HG03571 (cell line): ENCODE measurements at regions not wholly inside any gene's neighbourhood (a gene's known extent, or its start where the extent isn't known, plus 50 kb on each side); places are given as distances from the start of the nearest gene placed in this dataset.

ENCODE experiments used
- ATAC-seq: cut with Tn5 transposase; IDR thresholded peaks from one replicate; pipeline ENCODE4 v1.9.1; 2021; ENCODE audit not compliant: unreplicated experiment

GRCh38 chrX:39749135-39749534 lies 348.6 kb downstream of the BCOR start:
- no peak for ATAC-seq

GRCh38 chrX:39749728-39750127 lies 348.0 kb downstream of the BCOR start:
- no peak for ATAC-seq

GRCh38 chrX:39750256-39750790 lies 347.4 kb downstream of the BCOR start:
- no peak for ATAC-seq

- ATAC-seq: no peak
Observed at GRCh38 chrX:39750848-39751247, 346.9 kb downstream of the BCOR start.

- ATAC-seq: no peak
Observed at GRCh38 chrX:39752815-39753214, 344.9 kb downstream of the BCOR start.

GRCh38 chrX:39753293-39753996 lies 344.3 kb downstream of the BCOR start:
- ATAC-seq: no peak

GRCh38 chrX:39755143-39756032 lies 342.4 kb downstream of the BCOR start:
- no peak for ATAC-seq

GRCh38 chrX:39756086-39756883 lies 341.5 kb downstream of the BCOR start:
- no peak for ATAC-seq

GRCh38 chrX:39757971-39758370 lies 339.8 kb downstream of the BCOR start:
- ATAC-seq: no peak

- ATAC-seq: no peak
Observed at GRCh38 chrX:39758791-39759525, 338.8 kb downstream of the BCOR start.

- no peak for ATAC-seq
Observed at GRCh38 chrX:39759526-39760224, 338.1 kb downstream of the BCOR start.

- no peak for ATAC-seq
Observed at GRCh38 chrX:39760930-39761329, 336.8 kb downstream of the BCOR start.

GRCh38 chrX:39762266-39762841 lies 335.4 kb downstream of the BCOR start:
- ATAC-seq: no peak

GRCh38 chrX:39764441-39764914 lies 333.3 kb downstream of the BCOR start:
- ATAC-seq: no peak

GRCh38 chrX:39765327-39765726 lies 332.4 kb downstream of the BCOR start:
- no peak for ATAC-seq

- no peak for ATAC-seq
Observed at GRCh38 chrX:39766085-39766726, 331.6 kb downstream of the BCOR start.

GRCh38 chrX:39766855-39767254 lies 330.9 kb downstream of the BCOR start:
- no peak for ATAC-seq

GRCh38 chrX:39767446-39767845 lies 330.3 kb downstream of the BCOR start:
- ATAC-seq: no peak

- ATAC-seq: no peak
Observed at GRCh38 chrX:39769748-39770147, 328.0 kb downstream of the BCOR start.
